WERI-Rb-1 (cell line): ENCODE measurements at regions not wholly inside any gene's neighbourhood (a gene's known extent, or its start where the extent isn't known, plus 50 kb on each side); places are given as distances from the start of the nearest gene placed in this dataset.
"Not testable (repeated sequence)": the region's sequence is repeated elsewhere in the genome, so short reads cannot be mapped to it uniquely, and the experiment has no call there.

ENCODE experiments used
- DNase-seq: peaks from one replicate; pipeline ENCODE4 v3.0.0-alpha.2; 2020
- H3K27ac ChIP-seq: fragments of 250-450 bp; sonication (Bioruptor Pico); 2 replicates; pipeline ENCODE4 v1.5.1; 2020; ENCODE audit warnings: mild to moderate bottlenecking, moderate library complexity
- H3K27me3 ChIP-seq: fragments of 250-450 bp; sonication (Bioruptor Pico); 2 replicates; pipeline ENCODE4 v1.5.1; 2021; ENCODE audit warnings: mild to moderate bottlenecking, low read depth, moderate library complexity; ENCODE audit not compliant: insufficient read depth, severe bottlenecking
- H3K36me3 ChIP-seq: fragments of 250-450 bp; sonication (Bioruptor Pico); 2 replicates; pipeline ENCODE4 v1.5.1; 2020; ENCODE audit warnings: mild to moderate bottlenecking, moderate library complexity
- H3K4me3 ChIP-seq: 2 replicates; pipeline ENCODE4 v1.5.1; 2011; ENCODE audit warnings: low read depth, mild to moderate bottlenecking, control low read depth, low read length
- H3K9me3 ChIP-seq: fragments of 250-450 bp; sonication (Bioruptor Pico); 2 replicates; pipeline ENCODE4 v1.5.1; 2021; ENCODE audit warnings: mild to moderate bottlenecking, moderate library complexity; ENCODE audit not compliant: severe bottlenecking
- TF ChIP-seq, protein P1 (sequence below): IDR thresholded peaks from 2 replicates; pipeline ENCODE4 v1.5.1; 2011; ENCODE audit warnings: low read depth, mild to moderate bottlenecking, control low read depth, inconsistent platforms, low read length

DNA sequence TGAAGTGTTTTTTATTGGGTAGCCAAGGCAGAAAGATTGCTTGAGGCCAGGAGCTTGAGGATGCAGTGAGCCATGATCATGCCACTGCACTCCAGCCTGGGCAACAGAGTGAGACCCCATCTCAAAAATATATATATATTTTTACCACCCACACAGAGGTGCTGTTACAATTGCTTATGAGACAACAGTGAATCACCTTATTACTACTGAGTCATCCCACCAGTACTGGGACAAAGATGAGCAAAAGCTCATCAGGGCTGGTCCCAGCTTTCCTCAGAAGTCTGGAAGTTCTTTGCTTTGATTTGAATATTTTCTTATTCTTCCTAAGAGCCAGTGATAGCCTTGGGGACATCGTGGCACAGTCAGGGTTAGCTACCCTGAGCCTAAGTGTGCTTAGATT is 207.7 kb downstream of the SOX2 start:
- Histone ChIP-seq H3K4me3 (no peak overlapping the region), H3K27ac (no peak overlapping the region), H3K27me3 (peaks cover 74% of the 10 kb centered on the region), H3K9me3 (no peaks in the 10 kb centered on the region), H3K36me3 (no peaks in the 10 kb centered on the region)
- DNase-seq: no peak
- TF ChIP-seq, protein P1, sequence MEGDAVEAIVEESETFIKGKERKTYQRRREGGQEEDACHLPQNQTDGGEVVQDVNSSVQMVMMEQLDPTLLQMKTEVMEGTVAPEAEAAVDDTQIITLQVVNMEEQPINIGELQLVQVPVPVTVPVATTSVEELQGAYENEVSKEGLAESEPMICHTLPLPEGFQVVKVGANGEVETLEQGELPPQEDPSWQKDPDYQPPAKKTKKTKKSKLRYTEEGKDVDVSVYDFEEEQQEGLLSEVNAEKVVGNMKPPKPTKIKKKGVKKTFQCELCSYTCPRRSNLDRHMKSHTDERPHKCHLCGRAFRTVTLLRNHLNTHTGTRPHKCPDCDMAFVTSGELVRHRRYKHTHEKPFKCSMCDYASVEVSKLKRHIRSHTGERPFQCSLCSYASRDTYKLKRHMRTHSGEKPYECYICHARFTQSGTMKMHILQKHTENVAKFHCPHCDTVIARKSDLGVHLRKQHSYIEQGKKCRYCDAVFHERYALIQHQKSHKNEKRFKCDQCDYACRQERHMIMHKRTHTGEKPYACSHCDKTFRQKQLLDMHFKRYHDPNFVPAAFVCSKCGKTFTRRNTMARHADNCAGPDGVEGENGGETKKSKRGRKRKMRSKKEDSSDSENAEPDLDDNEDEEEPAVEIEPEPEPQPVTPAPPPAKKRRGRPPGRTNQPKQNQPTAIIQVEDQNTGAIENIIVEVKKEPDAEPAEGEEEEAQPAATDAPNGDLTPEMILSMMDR: no peak

DNA sequence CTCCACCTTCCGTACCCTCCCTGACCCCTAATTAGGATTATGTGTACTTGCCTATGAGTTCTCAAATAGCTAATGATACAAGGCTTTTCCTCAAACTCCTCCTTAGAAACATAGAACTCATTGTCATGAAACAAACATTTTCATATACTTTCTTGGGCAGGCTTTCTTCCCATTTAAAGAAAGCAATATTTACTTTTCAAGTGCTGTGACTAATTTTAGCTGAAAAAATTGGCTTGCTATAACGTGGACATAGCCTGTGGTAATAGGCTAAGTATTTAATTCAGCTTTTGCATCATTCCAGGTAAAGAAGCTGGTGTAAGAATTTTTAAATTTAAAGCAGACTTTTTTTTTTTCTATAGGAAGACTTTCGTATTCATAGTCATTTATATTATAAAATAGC is 208.7 kb downstream of the SOX2 start:
- no peaks in the 10 kb centered on the region for H3K36me3 ChIP-seq
- peaks cover under 1% of the 10 kb centered on the region for H3K9me3 ChIP-seq
- DNase-seq: no peak
- peaks cover 68% of the 10 kb centered on the region for H3K27me3 ChIP-seq
- H3K4me3 ChIP-seq: no peak overlapping the region
- TF ChIP-seq, protein P1: no peak
- H3K27ac ChIP-seq: no peak overlapping the region

DNA sequence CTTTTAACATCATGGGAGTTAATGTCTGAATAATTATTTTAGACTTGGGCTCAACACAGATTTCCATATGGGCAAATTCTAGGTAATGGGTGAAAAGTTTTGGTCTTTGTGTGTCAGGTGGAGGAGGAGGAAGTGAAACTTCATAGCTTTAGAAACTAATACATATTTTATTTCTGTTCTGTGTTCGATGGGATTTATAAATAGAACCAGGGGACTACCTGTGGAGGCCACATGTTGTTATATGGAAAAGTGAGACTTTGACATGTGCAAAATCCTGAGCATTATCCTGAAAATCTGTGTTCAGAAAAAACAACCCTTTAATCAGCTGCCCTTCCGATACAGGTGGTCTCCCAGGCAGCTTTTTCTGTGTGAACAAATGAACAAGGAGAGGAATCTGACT is 209.5 kb downstream of the SOX2 start:
- H3K27ac ChIP-seq: no peak overlapping the region
- peaks cover 66% of the 10 kb centered on the region for H3K27me3 ChIP-seq
- DNase-seq: no peak
- no peak overlapping the region for H3K4me3 ChIP-seq
- no peaks in the 10 kb centered on the region for H3K36me3 ChIP-seq
- TF ChIP-seq, protein P1: no peak
- H3K9me3 ChIP-seq: peaks cover 2% of the 10 kb centered on the region

DNA sequence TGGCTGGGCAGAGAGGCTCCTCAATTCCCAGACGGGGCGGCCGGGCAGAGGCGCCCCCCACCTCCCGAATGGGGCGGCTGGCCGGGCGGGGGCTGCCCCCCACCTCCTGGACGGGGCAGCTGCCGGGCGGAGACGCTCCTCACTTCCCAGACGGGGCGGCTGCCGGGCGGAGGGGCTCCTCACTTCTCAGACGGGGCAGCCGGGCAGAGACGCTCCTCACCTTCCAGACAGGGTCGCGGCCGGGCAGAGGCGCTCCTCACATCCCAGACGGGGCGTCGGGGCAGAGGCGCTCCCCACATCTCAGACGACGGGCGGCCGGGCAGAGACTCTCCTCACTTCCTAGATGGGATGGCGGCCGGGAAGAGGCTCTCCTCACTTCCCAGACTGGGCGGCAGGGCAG is 214.1 kb downstream of the SOX2 start:
- peaks cover 62% of the 10 kb centered on the region for H3K27me3 ChIP-seq
- not testable (repeated sequence) for H3K9me3 ChIP-seq, H3K4me3 ChIP-seq, H3K27ac ChIP-seq, H3K36me3 ChIP-seq, DNase-seq

DNA sequence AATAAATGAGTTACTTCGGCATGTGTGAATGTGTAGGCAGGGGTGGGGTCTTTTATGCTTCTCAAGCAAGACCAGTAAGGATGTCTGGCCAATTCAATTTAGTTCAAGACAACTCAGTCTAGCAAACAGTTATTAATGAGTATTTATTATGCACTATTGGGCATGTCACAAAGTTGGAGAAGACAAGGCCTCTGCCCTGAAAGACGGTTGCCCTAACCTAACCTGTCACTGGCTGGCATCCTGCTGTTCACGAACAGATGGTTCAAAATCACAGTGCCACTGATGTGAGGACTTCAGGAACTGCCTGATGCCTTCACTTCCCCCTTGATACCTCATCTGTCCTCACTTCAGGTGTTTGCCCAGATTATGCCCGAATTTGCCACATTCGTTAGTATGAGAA is 217.8 kb downstream of the SOX2 start:
- Histone ChIP-seq H3K27ac (no peak overlapping the region), H3K36me3 (no peaks in the 10 kb centered on the region), H3K4me3 (no peak overlapping the region), H3K27me3 (peaks cover 66% of the 10 kb centered on the region), H3K9me3 (peaks cover 5% of the 10 kb centered on the region)
- no peak for DNase-seq
- TF ChIP-seq, protein P1: no peak

DNA sequence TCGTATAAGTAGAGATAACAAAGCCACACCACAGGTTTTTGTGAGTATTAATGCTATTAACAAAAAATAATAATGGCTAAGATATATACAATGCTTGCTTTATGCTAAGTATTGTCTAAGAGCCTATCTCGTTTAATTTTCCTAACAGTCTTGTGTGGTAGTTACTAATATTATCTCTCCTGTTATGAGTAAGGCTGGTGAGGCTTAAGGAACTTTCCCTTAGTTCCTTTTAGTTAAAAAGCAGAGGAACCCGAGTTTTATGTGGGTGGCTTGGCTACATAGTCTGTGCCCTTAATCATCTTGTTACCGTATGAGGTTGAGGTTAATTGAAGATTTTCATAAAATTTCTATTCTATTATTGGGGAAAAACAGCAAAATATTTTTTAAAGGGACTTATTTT is 218.4 kb downstream of the SOX2 start:
- Histone ChIP-seq H3K27me3 (peaks cover 66% of the 10 kb centered on the region), H3K36me3 (no peaks in the 10 kb centered on the region), H3K9me3 (peaks cover 5% of the 10 kb centered on the region), H3K27ac (no peak overlapping the region), H3K4me3 (no peak overlapping the region)
- no peak for DNase-seq
- TF ChIP-seq, protein P1: no peak
